IPS-NIHi11 (cell line): ENCODE measurements at regions not wholly inside any gene's neighbourhood (a gene's known extent, or its start where the extent isn't known, plus 50 kb on each side); places are given as distances from the start of the nearest gene placed in this dataset.
A peak's percentile ranks its signal among the peaks of the same experiment; 100 is the strongest.

Experiments used
- DNase-seq: peaks from one replicate; pipeline ENCODE4 v3.0.0; 2012; ENCODE audit warnings: mixed read lengths, low spot score

DNA sequence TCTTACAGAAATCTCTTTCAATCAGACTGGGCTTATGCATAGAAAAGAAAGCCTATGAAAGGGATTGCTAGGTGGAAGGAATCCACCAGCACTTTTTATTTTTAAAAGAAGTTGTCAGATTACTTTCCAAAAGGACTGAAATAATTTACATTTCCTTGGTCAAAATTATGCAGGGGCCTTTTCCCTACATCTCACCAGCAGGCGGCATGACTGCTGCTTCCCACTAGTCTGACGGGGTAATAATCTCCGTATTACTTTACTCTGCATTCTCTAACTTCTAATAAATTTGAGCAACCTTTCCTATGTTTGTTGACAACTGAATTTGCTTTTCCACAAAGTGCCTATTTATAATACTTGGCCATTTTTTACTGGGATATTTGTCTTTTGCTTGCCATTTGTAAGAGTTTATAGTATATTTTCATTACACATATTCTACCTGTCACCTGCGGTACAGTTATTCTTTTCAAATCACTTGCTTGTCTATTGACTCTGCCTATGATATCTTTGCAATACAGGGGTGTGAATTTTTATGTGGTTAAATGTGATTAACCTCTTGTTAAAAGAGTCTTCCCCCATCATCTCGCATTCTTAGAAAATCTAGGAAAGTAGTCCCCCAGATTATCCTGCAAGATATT, 51.9 kb upstream of the USP47 start:
- DNase-seq, result peak; percentile 41

DNA sequence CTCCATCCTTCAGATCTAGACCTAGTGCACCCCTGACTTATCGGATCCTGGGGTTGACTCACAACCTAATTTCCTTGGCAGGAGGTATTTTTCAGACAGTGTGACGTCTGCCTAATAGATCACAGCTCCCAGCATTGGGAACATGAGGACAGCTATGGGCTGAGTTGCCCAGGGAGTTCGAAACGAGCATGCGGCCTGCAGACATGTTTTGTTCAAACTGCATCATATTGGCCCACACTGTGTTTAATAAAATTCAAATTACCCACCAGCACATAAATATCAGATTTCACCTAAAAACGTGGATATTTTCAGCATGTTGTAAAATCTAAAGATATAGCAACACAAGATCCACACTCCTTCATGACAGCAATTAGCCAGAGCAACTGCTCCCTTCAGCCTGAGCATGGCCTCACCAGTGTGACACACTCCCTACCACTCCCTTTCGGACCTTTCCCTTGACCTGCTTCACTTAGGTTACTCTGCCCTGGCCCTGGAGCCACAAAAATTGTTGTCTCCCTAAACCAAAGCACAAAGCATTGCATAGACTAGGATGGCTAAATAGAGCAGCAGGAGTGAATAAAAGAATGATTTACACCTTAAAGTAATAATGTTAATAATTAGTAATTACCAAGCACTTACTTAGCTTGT, 53.6 kb upstream of the USP47 start:
- DNase-seq, result no peak

DNA sequence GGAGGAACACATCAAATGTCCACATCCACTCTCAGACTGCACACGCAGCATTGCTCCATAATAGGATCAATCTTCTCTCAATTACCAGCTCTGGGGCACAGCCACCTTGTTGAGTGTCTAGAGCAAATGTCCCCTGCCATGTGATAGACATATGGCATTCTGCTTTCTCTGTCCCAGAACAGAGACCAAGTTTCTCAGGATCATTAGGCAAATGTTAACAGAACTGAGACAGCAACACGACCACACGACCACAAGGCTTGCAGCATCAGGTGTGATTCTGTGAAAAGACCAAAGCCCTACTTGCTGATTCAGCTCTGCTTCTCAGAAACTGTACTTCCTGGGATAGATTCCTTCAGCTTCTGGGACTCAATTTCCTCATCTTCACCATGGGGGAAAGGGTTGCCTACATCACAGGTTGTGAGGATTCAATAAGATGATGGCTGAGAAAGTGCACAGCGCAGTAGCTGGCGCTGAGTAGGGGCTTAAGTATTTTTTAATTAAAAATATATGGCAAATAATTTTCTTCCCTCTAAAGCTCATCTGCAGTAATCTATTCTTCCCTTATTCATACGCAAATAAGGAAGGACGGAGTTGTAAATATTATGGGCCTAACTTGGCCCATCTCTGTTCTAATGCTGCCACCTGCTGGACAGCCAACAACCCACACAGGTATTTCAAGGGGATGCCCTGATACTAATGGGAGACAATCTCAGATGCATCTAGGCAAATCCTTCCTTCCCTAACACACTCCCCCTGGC, 54.3 kb upstream of the USP47 start:
- DNase-seq, result peak; percentile 73

DNA sequence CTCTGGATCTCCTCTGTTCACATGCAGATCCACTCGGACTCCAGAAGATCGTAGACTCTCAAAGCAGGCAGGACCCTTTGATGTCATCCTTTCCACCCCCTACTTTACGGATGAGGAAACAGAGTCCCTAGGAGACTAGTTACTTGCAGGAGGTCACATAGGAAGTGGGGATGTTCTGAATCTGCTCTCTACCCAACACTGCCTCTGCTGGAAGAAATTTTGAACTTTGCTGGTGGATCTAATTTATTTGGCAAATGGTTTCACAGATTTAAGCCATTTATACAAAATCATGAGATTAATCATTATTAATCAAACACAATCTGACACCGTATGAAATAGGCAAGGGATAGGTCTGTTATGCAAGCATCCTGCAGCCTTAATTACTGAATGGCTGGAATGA, 55.0 kb upstream of the USP47 start:
- peak; percentile 35 for DNase-seq

DNA sequence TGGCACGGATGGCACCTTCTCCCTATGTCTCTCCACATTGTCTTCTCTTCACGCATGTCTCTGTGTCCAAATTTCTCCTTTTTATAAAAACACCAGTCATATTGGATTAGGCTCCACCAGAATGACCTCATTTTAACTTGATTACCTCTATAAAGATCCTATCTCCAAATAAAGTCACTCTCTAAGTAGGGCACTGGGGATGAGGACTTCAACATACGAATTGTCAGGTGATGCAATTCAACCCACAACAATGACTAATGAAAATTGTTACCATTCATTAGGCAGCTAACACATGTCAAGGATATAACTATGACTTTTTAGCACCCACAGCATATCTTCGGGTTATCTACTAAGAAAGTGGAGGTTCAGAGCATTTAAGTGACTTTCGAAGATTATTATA, 55.5 kb upstream of the USP47 start:
- no peak for DNase-seq

DNA sequence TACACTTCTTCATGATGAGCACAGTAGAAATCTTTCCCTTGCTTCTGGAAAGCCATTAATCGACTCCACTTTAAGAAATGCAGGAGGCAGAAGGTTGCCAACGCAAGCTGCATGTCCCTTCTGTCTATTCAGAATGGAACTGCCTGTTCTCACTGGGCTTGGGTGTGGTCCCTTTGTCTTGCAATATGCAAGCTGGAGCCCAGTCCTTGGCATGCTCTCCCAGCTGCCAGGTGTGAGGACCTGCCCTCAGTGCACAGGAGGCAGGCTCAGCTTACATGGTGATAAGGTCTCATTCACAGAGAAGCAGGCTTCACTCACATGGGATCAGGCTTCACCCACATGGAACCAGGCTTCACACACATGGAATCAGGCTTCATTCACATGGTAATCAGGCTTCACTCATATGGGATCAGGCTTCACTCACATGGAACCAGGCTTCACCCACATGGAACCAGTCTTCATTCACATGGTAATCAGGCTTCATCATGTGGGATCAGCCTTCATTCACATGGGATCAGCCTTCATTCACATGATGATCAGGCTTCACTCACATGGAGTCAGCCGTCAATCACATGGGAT, 59.2 kb upstream of the USP47 start:
- DNase-seq, result no peak

DNA sequence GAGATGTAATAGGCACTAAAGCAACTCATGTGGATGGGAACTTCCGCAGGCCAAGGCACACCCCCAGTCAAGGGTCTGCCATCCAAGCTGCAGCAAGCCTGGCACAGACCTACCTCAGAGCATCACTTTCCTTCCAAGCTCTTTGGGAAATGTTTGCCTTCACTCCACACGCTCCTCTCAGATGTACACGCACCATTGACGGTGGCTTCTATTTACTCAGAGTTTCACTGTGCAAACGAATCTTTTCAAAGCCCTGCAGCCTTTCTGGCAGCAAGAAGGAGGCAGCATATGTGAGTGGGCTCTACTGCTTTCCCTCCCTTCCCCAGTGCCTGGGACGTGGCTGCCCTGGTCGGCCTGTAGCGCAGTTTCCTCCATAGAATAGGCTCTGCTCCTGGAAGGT, 60.9 kb upstream of the USP47 start:
- DNase-seq, result no peak

DNA sequence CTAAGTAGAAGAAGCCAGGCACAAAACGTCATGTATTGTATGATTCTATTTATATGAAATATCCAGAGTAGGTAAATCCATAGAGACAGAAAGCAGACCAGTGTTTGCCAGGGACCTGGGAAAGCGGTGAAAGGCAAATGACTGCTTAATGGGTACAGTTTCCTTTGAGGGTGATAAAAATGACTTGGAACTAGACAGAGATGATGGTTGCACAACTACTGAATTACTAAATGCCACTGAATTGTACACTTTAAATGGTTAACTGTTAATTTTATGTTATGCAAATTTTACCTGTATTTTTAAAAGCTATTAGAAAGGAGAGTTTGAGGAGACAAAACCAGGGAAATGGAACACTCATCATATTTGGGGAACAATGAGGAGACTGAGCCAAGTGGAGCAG, 61.8 kb upstream of the USP47 start:
- no peak for DNase-seq

DNA sequence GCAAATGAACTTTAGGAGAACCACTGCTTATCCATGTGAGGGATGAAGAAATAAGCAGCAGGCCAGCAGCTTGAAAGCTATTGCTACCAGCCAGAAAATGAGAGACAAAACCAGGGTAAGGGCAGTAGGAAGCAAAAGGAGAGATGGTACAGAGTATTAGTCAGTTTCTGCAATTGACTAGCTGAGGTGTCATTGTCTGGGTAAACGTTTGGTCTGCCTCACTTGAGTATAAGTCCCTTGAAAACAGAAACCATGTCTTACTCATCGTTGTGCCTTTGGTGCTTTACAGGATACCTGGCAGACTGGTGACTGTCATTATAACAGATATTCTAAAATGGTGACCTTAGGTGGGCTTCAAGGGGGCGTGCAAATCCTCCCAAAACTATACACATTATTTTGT, 63.9 kb upstream of the USP47 start:
- no peak for DNase-seq

DNA sequence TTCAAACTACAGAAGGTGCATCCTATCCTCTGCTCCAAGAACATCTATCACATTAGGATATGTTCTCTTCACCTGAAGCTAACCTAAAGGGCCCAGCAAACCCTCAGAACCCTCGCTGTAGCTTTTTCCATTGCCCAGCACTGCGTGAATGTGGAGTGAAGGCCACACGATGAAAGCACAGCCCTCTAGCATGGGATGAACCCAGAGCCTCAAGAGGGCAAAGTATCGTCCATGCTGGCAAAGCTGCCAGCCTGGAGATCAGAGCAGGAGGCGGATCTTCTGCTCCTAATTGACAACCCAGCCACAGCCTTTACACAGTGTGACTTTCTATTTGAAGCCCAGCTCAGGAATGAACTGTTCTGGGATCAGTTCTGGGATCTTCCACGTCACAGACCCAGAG, 65.1 kb upstream of the USP47 start:
- DNase-seq, result no peak

DNA sequence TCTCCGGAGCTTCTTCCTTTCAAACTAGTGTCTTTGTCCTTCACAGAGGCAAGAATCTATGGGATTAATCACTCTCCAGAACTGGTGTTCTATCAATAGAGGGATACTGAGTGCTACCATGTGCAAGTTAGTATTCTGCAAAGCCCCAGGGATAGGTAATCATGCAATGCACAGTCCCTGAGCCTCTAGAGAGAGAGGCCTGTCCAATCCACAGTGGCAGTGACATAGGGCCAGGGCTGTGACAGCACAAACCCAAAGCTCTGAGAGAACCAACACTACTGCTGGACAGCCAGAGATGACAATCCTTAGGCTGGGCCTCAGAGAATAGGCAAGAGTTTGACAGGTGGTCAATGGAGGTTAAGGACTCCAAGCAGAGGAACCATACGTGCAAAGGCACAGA, 66.8 kb upstream of the USP47 start:
- no peak for DNase-seq

DNA sequence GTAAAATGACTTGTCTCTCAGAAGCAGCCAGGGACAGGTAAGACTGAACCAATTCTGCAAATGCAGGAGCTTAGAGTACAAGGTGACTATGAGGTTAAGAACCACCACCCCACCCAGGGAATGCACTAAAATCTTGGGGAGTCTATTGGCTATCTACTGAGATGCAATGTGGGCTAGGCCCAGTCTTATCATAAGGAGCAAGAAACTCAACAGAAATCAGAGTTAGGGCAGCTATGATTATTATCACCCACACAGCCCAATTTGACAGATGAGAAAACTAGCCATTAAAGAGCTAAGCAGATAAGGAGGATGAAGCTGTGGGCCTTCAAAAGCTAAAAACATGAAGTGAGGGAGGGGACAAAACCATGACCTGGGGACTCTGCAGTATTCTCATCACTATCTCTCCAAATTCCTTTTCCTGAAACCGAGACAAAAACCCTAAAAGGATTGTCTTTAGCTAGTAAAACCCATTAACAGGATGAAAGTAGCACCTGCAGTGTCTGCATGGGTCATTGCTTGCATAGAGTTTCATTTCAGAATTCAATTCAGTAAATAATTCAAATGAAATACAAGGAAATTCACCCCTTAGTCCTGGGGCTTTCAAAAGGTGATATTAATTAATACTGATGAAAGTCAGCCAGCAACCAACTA, 68.8 kb upstream of the USP47 start:
- DNase-seq, result no peak

DNA sequence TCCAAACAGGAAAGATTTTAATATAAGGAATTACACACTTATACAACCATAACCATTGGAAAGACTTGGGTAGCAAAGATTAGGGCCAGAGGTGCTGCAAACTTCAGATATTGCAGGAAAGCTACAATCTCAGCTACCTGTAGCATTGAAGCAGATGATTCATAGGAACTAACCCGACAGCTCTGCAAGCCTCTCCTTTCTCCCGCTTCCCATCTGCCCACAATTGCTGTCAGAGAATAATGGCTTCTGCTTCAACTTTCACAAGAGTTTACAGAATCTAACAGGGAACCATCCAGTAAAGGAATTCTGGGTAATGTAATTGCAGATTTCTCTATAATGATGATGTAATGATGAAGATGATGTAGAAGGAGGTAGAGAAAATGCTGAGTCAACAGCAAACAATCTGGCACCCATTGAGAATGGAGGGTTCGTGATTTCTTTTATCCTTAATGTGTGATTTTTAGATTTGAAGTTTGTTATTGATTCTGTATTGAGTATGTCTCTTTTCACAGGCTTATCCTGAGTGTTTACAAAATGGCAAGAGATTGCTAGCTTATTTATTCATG, 70.8 kb upstream of the USP47 start:
- no peak for DNase-seq

DNA sequence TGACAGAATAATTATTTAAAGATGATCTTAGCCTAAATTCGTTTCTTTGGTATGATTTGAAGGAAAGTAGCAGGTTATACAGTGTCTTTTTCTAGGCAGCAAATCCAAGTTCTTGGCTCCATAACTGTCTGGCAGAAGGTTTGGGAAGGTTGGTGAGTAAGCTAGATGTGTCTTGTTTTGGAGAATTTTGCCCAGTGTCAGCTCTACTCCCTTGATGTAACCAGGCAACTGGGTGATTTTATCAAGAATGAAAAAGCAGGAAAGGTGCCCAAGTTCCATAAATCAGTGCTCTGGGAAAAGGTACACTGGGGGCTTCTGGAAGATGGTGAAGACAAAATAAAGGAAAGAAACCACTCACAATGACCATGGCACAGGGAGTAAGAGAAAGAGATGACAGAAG, 71.5 kb upstream of the USP47 start:
- DNase-seq, result no peak

DNA sequence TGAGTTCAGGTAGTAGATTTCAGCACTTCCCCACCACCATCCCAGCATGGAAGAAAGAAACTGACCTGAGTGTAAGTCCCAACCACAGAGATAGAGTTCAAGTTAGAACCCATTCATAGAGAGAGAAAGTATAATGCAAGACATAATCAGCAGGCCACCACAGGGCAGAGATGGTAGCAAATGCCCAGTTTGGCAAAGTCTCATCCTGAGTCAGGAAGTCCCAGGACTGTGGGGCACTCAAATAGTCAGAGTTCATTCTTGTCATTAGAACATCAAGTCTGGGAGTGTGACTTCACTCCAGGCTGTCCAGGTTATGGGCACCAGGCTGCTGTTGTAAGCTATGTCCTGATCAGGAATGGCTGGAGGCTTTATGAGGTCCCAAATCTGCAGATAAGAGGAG, 72.0 kb upstream of the USP47 start:
- DNase-seq, result no peak

DNA sequence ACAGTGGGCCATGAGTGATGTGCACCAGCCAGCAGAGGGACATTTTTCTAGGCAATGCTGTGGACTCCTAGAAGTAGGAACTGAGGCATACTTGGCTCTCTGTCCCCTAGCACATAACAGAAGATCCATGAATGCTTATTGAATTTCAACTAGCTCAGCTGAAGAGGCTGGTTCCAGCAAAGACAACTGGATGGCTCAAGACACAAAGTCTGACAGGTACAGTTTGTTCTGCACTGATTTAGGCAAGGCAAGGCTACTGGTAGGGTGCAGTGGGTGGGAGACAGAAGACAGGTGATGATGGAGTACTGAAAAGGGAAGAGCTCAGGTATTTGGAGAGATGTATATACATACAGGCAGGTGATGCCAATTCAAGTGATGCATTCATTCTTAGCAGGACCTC, 72.4 kb upstream of the USP47 start:
- DNase-seq, result no peak

DNA sequence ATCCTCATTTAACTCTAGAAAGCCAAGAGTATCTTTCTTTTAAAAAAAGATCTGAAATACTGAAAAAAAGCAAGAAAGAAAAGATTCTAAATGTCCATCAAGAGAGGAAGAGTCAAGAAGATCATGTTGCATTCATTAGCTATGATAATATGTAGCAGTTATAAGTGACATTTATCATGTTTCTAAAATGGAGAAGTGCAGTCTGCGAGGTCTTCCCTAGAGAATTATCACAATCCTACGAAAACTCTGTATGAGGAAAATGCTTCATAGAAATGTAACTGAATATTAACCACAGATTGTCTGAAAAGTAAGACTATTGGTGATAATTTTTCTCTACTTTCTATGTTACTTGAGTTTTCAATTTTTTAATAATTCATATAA, 77.4 kb upstream of the USP47 start:
- DNase-seq, result no peak

DNA sequence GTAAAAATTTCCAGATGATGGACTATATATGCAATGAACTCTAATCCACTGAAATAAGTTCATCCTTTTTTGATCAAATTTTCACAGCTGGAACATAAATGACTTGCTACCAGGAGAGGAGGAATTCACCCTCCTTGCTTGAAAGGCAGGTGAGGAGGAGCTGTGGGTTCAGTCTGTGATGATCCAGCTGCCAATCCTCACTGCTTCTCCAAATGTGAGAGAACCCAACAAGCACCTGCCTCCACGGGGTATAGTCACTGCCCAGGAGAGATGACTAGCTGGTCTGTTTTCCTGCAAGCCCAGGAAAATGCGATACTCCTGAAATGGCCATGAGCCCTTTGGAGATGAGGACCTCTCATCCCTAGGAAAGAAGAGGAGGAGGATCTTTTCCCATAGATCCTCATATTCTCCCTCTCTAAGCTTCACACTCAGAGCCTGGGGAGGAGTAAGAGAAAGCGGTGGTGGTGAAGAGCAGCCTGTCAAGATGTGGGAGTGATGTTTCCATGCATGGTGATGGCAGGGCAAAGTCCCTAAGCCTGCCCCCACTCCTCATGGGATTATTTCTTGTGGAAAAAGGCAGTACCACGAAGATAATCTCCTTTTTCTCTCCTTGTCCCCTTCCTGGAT, 77.9 kb upstream of the USP47 start:
- no peak for DNase-seq

DNA sequence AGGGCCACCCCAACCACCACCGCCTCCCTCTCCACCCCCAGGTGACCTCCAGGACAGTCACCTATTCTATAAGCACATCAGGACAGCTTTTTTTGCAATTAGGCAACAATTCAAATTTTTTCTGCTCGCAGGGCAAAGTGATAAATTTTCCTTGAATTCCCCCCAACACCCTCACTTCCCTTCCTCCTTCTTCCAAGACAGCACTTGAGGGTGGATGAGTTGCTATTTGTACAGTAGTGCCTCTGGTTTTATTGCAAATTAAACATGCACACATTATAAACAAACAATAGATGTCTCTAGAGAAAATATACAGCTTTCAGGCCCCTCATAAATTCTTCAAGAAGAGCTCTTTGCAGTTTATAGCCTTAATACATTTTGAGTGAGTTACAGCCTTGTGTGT, 80.9 kb upstream of the USP47 start:
- DNase-seq, result no peak

DNA sequence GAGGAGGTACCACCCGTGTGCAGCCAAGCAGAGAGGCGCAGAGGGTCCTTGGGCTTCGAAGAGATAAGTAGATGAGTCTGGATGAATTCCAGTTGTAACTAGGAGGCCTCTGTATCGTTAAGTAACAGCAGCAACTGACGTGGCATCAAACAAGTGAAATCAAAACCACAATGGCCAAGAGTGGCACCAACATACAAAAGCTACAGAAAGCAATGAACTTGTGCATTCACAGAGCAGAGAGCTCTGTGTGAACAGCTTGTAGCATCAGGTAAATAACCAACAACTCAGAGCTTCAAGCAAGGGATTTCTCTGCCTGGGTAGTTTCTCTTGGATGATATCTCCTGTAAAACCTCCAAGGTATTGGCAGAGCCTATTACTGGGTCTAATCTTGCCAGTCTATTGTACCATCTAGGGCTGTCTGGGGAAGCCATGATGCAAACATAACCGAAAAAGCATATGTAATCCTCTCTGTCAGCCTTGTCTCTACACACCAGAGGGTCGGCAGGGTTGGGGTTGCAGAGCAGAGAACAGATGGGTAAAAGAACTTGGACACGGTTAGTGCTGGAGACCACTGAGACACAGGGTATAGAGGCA, 83.1 kb upstream of the USP47 start:
- no peak for DNase-seq

DNA sequence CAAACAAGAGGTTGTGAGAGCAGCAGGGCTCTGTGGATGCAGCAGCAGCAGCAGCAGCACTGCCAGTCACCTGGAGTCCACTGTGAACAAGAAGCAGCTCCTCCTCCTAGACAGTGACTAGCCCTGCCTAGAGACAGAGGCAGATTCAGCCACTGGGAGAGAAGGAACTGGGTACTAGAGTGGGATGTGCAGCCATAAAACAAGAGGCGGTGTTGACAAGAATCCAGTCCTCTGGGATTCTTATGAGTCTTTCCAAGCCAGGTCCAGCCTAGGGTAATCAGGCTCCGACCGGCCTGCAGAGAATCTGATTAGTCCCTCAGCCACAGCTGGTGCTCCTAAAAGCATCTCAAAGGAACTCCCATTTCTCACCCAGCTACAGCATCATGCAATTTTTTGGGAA, 83.9 kb upstream of the USP47 start:
- no peak for DNase-seq

DNA sequence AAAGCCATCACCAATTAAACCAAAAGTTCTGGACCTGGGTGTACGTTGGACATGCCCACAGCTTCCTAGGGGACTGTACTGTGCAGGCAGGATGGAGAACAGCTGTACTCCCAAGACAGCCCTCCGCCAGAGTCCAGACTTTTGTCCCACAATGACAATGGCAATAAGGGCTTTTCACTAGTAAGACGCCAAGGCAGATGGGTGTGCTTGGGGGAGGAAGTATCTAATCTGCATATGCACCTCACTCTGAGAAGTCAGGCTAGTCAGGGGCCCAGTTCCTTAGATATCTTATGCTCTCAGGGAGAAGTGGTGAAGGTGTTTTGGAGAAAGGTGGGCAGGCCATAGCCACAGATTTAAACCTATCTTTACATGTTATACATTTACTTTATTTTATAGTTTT, 85.1 kb upstream of the USP47 start:
- no peak for DNase-seq
